Body of pancreas (tissue), 4 donors: ENCODE measurements at regions not wholly inside any gene's neighbourhood (a gene's known extent, or its start where the extent isn't known, plus 50 kb on each side); places are given as distances from the start of the nearest gene placed in this dataset.

Experiments used
- POLR2A ChIP-seq, 3 donors: fragments of 450-650 bp; IDR thresholded peaks; one replicate each; pipeline ENCODE4 v1.6.1; 2016; ENCODE audit warnings: antibody characterized with exemption in 3 of 3, mild to moderate bottlenecking in 2 of 3
- TF ChIP-seq, protein P1 (sequence below), 7 experiments: fragments of 450-650 bp in 4 of 7; fragments of 200-600 bp in 3 of 7; sonication (generic) in 3 of 7; IDR thresholded peaks; one replicate each; pipeline ENCODE4 v1.5.1; 2016 to 2019; ENCODE audit warnings: antibody characterized with exemption in 7 of 7

- TF ChIP-seq, protein P1, sequence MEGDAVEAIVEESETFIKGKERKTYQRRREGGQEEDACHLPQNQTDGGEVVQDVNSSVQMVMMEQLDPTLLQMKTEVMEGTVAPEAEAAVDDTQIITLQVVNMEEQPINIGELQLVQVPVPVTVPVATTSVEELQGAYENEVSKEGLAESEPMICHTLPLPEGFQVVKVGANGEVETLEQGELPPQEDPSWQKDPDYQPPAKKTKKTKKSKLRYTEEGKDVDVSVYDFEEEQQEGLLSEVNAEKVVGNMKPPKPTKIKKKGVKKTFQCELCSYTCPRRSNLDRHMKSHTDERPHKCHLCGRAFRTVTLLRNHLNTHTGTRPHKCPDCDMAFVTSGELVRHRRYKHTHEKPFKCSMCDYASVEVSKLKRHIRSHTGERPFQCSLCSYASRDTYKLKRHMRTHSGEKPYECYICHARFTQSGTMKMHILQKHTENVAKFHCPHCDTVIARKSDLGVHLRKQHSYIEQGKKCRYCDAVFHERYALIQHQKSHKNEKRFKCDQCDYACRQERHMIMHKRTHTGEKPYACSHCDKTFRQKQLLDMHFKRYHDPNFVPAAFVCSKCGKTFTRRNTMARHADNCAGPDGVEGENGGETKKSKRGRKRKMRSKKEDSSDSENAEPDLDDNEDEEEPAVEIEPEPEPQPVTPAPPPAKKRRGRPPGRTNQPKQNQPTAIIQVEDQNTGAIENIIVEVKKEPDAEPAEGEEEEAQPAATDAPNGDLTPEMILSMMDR (IDR thresholded peaks at IDR 0.05) = no peak
- TF ChIP-seq POLR2A (IDR thresholded peaks at IDR 0.05) = no peak
Measured at GRCh38 chr20:6506906-6507305, 260.6 kb upstream of the BMP2 start.
